ENCODE measurements at regions not wholly inside any gene's neighbourhood (a gene's known extent, or its start where the extent isn't known, plus 50 kb on each side); places are given as distances from the start of the nearest gene placed in this dataset.

- TF ChIP-seq, protein P1, sequence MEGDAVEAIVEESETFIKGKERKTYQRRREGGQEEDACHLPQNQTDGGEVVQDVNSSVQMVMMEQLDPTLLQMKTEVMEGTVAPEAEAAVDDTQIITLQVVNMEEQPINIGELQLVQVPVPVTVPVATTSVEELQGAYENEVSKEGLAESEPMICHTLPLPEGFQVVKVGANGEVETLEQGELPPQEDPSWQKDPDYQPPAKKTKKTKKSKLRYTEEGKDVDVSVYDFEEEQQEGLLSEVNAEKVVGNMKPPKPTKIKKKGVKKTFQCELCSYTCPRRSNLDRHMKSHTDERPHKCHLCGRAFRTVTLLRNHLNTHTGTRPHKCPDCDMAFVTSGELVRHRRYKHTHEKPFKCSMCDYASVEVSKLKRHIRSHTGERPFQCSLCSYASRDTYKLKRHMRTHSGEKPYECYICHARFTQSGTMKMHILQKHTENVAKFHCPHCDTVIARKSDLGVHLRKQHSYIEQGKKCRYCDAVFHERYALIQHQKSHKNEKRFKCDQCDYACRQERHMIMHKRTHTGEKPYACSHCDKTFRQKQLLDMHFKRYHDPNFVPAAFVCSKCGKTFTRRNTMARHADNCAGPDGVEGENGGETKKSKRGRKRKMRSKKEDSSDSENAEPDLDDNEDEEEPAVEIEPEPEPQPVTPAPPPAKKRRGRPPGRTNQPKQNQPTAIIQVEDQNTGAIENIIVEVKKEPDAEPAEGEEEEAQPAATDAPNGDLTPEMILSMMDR (IDR thresholded peaks at IDR 0.05; ENCODE audit: insufficient read depth, low read length, poor library complexity, severe bottlenecking): no peak
- no peak for DNase-seq (ENCODE audit: extremely low read depth, insufficient read length)
- H3K27me3 ChIP-seq (replicated peaks; ENCODE audit: control insufficient read depth, insufficient read depth, low read length): no peaks in the 10 kb centered on the region; the same call in 1 of the 2 replicates
These were observed 461.0 kb downstream of the KIF20B start for GRCh38 chr10:90162271-90162853.

GRCh38 chr10:90167174-90168064 is 466.0 kb downstream of the KIF20B start:
- H3K36me3 ChIP-seq (ENCODE audit: control insufficient read depth, insufficient read depth, low read length): no peaks in the 10 kb centered on the region
- peak; percentile 48 for DNase-seq (ENCODE audit: extremely low read depth, insufficient read length)
- H3K27me3 ChIP-seq (replicated peaks; ENCODE audit: control insufficient read depth, insufficient read depth, low read length): no peaks in the 10 kb centered on the region
- TF ChIP-seq, protein P1 (IDR thresholded peaks at IDR 0.05; ENCODE audit: insufficient read depth, low read length, poor library complexity, severe bottlenecking): no peak
- H3K4me3 ChIP-seq (replicated peaks; ENCODE audit: low read depth, low read length): no peak overlapping the region

More at GRCh38 chr10:90162271-90162853, 461.0 kb downstream of the KIF20B start:
- Histone ChIP-seq H3K36me3 (ENCODE audit: control insufficient read depth, insufficient read depth, low read length) (no peaks in the 10 kb centered on the region), H3K4me3 (replicated peaks; ENCODE audit: low read depth, low read length) (no peak overlapping the region)

DNA sequence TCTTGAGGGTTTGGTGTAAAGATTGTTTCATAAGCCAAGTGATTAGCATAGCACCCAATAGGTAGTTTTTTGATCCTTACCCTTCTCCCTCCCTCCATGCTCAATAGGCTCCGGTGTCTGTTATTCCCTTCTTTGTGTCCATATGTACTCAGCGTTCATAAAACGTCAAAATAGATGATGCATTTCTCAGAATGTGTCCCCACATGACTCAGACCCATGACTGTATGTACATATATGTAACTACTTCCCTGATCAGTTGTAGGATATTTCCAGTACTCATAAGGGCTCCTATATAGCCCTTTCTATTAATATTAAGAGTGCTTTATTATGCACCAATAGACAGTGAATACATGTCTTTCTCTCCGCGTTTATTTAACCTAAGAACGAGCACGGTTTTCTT is 466.9 kb downstream of the KIF20B start:
- Histone ChIP-seq H3K36me3 (ENCODE audit: control insufficient read depth, insufficient read depth, low read length) (no peaks in the 10 kb centered on the region), H3K4me3 (replicated peaks; ENCODE audit: low read depth, low read length) (no peak overlapping the region), H3K27me3 (replicated peaks; ENCODE audit: control insufficient read depth, insufficient read depth, low read length) (no peaks in the 10 kb centered on the region)
- no peak for DNase-seq (ENCODE audit: extremely low read depth, insufficient read length)
- TF ChIP-seq, protein P1 (IDR thresholded peaks at IDR 0.05; ENCODE audit: insufficient read depth, low read length, poor library complexity, severe bottlenecking): no peak

DNA sequence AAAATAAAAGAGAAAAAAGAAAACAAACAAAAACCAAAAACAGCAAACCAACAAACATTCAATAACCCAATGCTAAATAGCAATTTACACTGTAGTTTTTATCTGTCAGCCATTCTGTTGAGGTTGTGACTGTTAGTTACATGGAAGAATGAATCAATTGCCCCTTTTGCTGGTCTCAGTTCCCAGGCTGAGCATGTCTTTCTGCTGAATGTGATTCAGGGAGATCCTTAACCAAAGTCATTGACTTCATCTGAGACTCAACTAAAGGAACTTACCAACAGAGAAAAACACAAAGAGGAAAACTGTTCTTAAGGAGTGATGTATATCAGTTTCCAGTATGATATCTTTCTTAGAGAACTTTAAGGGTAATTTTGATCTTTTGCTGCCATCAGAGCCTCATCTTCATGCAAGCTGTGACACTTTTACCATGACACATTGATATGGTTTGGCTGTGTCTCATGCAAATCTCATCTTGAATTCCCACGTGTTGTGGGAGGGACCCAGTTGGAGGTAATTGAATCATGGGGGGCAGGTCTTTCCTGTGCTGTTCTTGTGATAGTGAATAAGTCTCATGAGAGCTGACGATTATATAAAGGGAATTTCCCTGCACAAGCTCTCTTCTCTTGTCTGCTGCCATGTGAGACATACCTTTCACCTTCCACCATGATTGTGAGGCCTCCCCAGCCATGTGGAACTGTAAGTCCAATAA is 469.8 kb downstream of the KIF20B start:
- TF ChIP-seq, protein P1 (IDR thresholded peaks at IDR 0.05; ENCODE audit: insufficient read depth, low read length, poor library complexity, severe bottlenecking): no peak
- no peak for DNase-seq (ENCODE audit: extremely low read depth, insufficient read length)
- no peaks in the 10 kb centered on the region for H3K27me3 ChIP-seq (replicated peaks; ENCODE audit: control insufficient read depth, insufficient read depth, low read length)
- H3K36me3 ChIP-seq (ENCODE audit: control insufficient read depth, insufficient read depth, low read length): no peaks in the 10 kb centered on the region
- no peak overlapping the region for H3K4me3 ChIP-seq (replicated peaks; ENCODE audit: low read depth, low read length)

DNA sequence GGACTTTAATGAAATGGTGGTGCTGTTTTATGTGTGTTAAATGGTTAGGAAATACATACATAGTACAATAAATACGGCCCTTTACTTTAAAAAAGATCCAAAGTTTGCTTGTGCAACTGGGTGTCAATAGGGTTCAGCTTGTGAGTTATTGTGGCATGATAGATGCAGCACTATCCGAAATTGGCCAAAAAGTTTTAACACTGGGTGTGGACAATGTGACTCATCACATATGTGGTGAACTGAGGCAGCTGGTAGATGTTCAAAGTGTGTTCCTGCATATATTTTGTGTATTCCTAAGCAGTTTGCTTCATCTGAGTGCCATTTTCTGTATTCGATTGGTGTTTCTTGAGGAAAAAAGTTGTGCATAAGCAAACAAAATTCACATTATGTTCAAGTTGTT is 473.1 kb downstream of the KIF20B start:
- no peak for DNase-seq (ENCODE audit: extremely low read depth, insufficient read length)
- no peak overlapping the region for H3K4me3 ChIP-seq (replicated peaks; ENCODE audit: low read depth, low read length)
- TF ChIP-seq, protein P1 (IDR thresholded peaks at IDR 0.05; ENCODE audit: insufficient read depth, low read length, poor library complexity, severe bottlenecking): no peak
- H3K27me3 ChIP-seq (replicated peaks; ENCODE audit: control insufficient read depth, insufficient read depth, low read length): no peaks in the 10 kb centered on the region
- no peaks in the 10 kb centered on the region for H3K36me3 ChIP-seq (ENCODE audit: control insufficient read depth, insufficient read depth, low read length)
